ENCODE measurements at regions not wholly inside any gene's neighbourhood (a gene's known extent, or its start where the extent isn't known, plus 50 kb on each side); places are given as distances from the start of the nearest gene placed in this dataset.

GRCh38 chr2:204445149-204445548 lies 100.1 kb upstream of the PARD3B start:
- TF ChIP-seq EZH2 (IDR thresholded peaks at IDR 0.05), result no peak
- TF ChIP-seq POLR2AphosphoS5 (IDR thresholded peaks at IDR 0.05; ENCODE audit: borderline replicate concordance, low read depth, low read length), result no peak
